Neutrophil (primary cell): ENCODE measurements at regions not wholly inside any gene's neighbourhood (a gene's known extent, or its start where the extent isn't known, plus 50 kb on each side); places are given as distances from the start of the nearest gene placed in this dataset.
"Not testable (repeated sequence)": the region's sequence is repeated elsewhere in the genome, so short reads cannot be mapped to it uniquely, and the experiment has no call there.

Experiments
- H3K27ac ChIP-seq: fragments of 200-600 bp; sonication (generic); 2 replicates; pipeline ENCODE4 v1.5.1; 2016; ENCODE audit warnings: mild to moderate bottlenecking, moderate library complexity
- H3K27me3 ChIP-seq: fragments of 200-600 bp; sonication (generic); 2 replicates; pipeline ENCODE4 v1.6.0; 2016; ENCODE audit warnings: mild to moderate bottlenecking
- H3K36me3 ChIP-seq: fragments of 200-600 bp; sonication (generic); 2 replicates; pipeline ENCODE4 v1.5.1; 2017
- H3K4me1 ChIP-seq, 2 experiments: fragments of 200-600 bp in 1 of 2; sonication (generic) in 1 of 2; 1 replicate in 1 of 2; 2 replicates in 1 of 2; pipeline versions ENCODE4 v1.5.1 to v1.6.1; 2013 to 2016; ENCODE audit warnings: low read depth in 1 of 2, low read length in 1 of 2, mild to moderate bottlenecking in 1 of 2, moderate library complexity in 1 of 2; ENCODE audit not compliant: control insufficient read depth in 1 of 2, insufficient read depth in 1 of 2
- H3K4me3 ChIP-seq, 2 experiments: fragments of 200-600 bp in 1 of 2; sonication (generic) in 1 of 2; 1 replicate in 1 of 2; 2 replicates in 1 of 2; pipeline ENCODE4 v1.5.1; 2013 to 2016; ENCODE audit warnings: low read depth in 1 of 2, low read length in 1 of 2, mild to moderate bottlenecking in 1 of 2, moderate library complexity in 1 of 2
- H3K9me3 ChIP-seq: fragments of 200-600 bp; sonication (generic); 2 replicates; pipeline ENCODE4 v1.5.1; 2016
- CTCF ChIP-seq: fragments of 200-600 bp; sonication (generic); IDR thresholded peaks from 2 replicates; pipeline ENCODE4 v1.5.1; 2016; ENCODE audit warnings: antibody characterized with exemption

DNA sequence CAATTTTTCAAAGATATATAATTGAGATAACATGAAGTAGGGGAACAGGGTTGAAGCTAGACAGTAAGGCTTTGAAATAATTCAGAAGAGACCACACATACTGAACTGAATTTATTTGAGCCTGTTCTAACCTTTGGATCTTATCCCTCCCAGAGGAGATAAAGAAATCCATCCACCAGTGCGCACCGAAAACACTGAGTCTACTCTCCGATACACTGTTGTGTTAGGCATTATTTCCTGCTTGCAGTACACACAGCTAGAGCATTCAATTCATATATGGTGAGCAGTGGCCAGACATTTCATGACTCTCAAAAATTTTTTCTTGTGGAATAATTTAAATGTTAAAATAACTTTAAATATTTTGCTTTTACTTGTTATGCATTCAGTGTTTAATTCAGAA lies 342.7 kb downstream of the GPD2 start:
- no peaks in the 10 kb centered on the region for H3K4me1 ChIP-seq
- H3K9me3 ChIP-seq = no peaks in the 10 kb centered on the region
- no peak overlapping the region for H3K4me3 ChIP-seq
- no peak for TF ChIP-seq CTCF
- H3K27ac ChIP-seq = no peak overlapping the region
- H3K36me3 ChIP-seq = no peaks in the 10 kb centered on the region
- no peaks in the 10 kb centered on the region for H3K27me3 ChIP-seq

- no peak for TF ChIP-seq CTCF
Measured at GRCh38 chr2:156779416-156780120, 343.4 kb downstream of the GPD2 start.

GRCh38 chr2:156781677-156782076 lies 345.5 kb downstream of the GPD2 start:
- H3K27me3 ChIP-seq, H3K27ac ChIP-seq, H3K4me3 ChIP-seq, H3K4me1 ChIP-seq, H3K9me3 ChIP-seq, H3K36me3 ChIP-seq: not testable (repeated sequence)

More at GRCh38 chr2:156779416-156780120, 343.4 kb downstream of the GPD2 start:
- H3K27me3 ChIP-seq = no peaks in the 10 kb centered on the region
- H3K36me3 ChIP-seq = no peaks in the 10 kb centered on the region
- H3K27ac ChIP-seq = no peak overlapping the region
- H3K9me3 ChIP-seq = no peaks in the 10 kb centered on the region
- no peaks in the 10 kb centered on the region for H3K4me1 ChIP-seq
- H3K4me3 ChIP-seq = no peak overlapping the region

DNA sequence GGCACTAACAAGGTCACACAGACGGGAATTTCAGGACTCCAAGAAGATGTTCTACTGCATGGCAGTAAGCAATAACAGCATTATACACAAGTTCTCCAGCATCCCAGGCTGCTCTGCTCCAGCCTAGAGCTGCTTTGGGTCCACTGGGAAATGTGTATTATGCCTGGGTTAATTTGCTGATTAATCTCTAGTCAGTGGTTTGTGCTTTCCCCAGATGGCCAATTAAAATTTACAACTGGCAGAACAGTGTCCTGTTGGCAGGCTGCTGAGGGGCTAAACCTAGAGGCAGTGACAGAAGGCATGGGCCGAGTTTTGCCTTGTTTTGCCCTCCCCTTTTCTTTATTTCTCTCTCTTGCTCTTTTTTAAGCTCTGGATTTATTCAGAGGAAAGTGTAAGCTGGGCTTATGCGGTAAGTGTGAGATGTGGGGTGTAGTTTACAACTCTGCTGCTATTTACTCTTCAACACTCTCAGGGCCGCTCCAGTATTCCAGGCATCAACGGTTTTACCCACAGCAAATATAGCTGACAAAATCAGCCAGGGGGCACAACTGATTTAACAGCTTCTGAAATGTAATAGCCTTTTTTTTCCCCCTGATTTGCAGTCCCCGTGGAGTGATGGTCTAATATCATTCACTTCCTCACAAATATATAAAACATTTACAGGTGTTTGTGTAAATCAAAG lies 348.0 kb downstream of the GPD2 start:
- Histone ChIP-seq H3K27ac (no peak overlapping the region), H3K4me3 (no peak overlapping the region), H3K9me3 (no peaks in the 10 kb centered on the region), H3K4me1 (no peaks in the 10 kb centered on the region), H3K27me3 (no peaks in the 10 kb centered on the region), H3K36me3 (no peaks in the 10 kb centered on the region)
- no peak for TF ChIP-seq CTCF

DNA sequence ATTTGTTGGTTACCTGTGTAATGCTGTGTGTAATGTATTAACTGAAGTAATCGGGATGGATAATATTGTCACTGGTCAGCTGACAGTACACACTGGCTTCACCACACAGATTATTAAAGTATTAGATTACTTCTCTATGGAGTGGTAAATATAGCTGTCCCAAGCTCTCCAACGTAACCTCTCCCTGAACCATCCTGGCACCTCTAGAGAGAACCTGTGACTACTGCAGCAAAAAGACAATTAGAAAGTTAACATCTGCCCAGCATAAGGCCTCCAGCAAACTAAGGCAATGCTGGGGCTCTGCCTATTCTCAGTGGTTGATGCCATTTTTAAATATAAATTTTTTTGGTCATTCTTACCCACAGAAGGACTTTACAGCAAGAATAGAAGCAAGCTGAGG lies 351.3 kb downstream of the GPD2 start:
- no peak overlapping the region for H3K4me3 ChIP-seq
- no peak overlapping the region for H3K27ac ChIP-seq
- no peaks in the 10 kb centered on the region for H3K4me1 ChIP-seq
- no peaks in the 10 kb centered on the region for H3K36me3 ChIP-seq
- no peaks in the 10 kb centered on the region for H3K9me3 ChIP-seq
- no peaks in the 10 kb centered on the region for H3K27me3 ChIP-seq
- no peak for TF ChIP-seq CTCF

DNA sequence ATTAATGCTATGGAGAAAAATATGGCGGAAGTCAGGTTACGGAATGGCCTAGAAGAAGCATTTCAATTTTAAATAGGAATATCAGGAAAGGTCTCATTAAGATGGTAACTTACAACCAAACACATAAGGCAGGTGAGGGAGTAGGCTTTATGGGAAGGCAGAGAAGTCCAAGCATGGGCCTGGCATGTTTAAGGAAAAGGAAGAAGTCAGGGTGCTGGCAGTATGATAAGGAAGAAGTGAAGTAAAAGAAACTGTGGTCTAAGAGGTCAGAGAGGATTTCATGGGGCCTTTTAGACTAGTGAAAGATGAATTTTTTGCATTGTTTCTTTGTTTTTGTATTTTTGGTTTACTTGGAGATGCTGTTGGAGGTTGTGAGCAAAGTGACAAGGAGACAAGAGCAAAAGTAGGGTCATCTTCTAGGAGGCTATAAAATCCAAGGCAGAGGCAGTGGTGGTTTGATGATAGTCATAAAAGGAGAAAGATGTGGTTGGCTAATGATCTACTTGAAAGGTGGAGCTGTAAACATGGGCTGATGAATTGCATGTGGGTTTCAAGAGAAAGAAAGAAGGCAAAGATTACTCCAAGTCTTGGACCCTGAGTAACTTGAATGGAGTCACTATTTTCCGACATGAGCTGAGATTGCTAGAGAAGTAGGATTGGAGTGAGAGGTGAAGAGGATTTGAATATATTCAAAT lies 354.3 kb downstream of the GPD2 start:
- no peak for TF ChIP-seq CTCF

More for the DNA sequence above, 354.3 kb downstream of the GPD2 start:
- Histone ChIP-seq H3K4me3 (no peak overlapping the region), H3K36me3 (no peaks in the 10 kb centered on the region), H3K27me3 (no peaks in the 10 kb centered on the region), H3K4me1 (no peaks in the 10 kb centered on the region), H3K9me3 (no peaks in the 10 kb centered on the region), H3K27ac (no peak overlapping the region)
